ENCODE measurements at regions not wholly inside any gene's neighbourhood (a gene's known extent, or its start where the extent isn't known, plus 50 kb on each side); places are given as distances from the start of the nearest gene placed in this dataset.

GRCh38 chr11:81174646-81175330 is 1558.9 kb downstream of the FAM181B start:
- Histone ChIP-seq H3K56ac (ENCODE audit: insufficient read length, low read depth, low read length) (no peak overlapping the region), H3K9ac (ENCODE audit: extremely low read depth, insufficient read length, low read length) (no peak overlapping the region), H4K5ac (ENCODE audit: insufficient read length, low read depth, low read length) (no peak overlapping the region), H4K91ac (ENCODE audit: insufficient read length, low read depth, low read length) (no peak overlapping the region), H2BK5ac (ENCODE audit: insufficient read length, low read length) (no peak overlapping the region), H3K4me1 (ENCODE audit: insufficient read depth, low read length) (no peaks in the 10 kb centered on the region), H3K4ac (ENCODE audit: low read depth, low read length) (no peak overlapping the region), H3K27ac (ENCODE audit: insufficient read length, low read depth, low read length) (no peak overlapping the region), H2AFZ (ENCODE audit: low read length) (no peak overlapping the region), H2BK15ac (ENCODE audit: low read depth, low read length) (no peak overlapping the region), H3K23ac (ENCODE audit: insufficient read length, low read depth, low read length) (no peak overlapping the region), H3K9me3 (ENCODE audit: control insufficient read depth, low read depth, low read length) (no peaks in the 10 kb centered on the region), H2BK120ac (ENCODE audit: low read depth, low read length, poor library complexity, severe bottlenecking) (no peak overlapping the region), H3K23me2 (ENCODE audit: insufficient read length, low read depth, low read length, poor library complexity, severe bottlenecking) (no peaks in the 10 kb centered on the region), H3K14ac (ENCODE audit: insufficient read depth, low read length) (no peak overlapping the region), H2AK5ac (ENCODE audit: insufficient read length, low read length) (no peak overlapping the region), H3K79me2 (ENCODE audit: insufficient read depth, low read length) (no peaks in the 10 kb centered on the region), H3K18ac (ENCODE audit: insufficient read length, low read depth, low read length) (no peak overlapping the region), H2BK20ac (ENCODE audit: low read depth, low read length, poor library complexity, severe bottlenecking) (no peak overlapping the region), H3K4me2 (ENCODE audit: insufficient read depth, insufficient read length, low read length) (no peak overlapping the region), H3K27me3 (ENCODE audit: insufficient read depth, low read length) (no peaks in the 10 kb centered on the region), H4K20me1 (ENCODE audit: control insufficient read depth, insufficient read depth, insufficient read length) (no peaks in the 10 kb centered on the region), H3K79me1 (ENCODE audit: insufficient read depth, low read depth, low read length, poor library complexity, severe bottlenecking) (no peaks in the 10 kb centered on the region), H4K8ac (replicated peaks; ENCODE audit: insufficient read length, low read depth, low read length) (no peak overlapping the region), H3T11ph (ENCODE audit: low read length) (no peak overlapping the region), H2BK12ac (ENCODE audit: insufficient read length, low read depth, low read length) (no peak overlapping the region)
- Mint-ChIP-seq H3K4me1 (no peaks in the 10 kb centered on the region), H3K9me3 (no peaks in the 10 kb centered on the region; a peak in 1 of 5 replicates), H3K27me3 (ENCODE audit: low read depth) (no peaks in the 10 kb centered on the region; the same call in 1 of the 2 replicates), H3K27ac (no peak overlapping the region), H3K4me3 (no peak overlapping the region), H3K36me3 (ENCODE audit: insufficient read depth in 1 of 3, low read depth in 3 of 3) (no peaks in the 10 kb centered on the region; a peak in 1 of 7 replicates)
- no peak for DNase-seq
- TF ChIP-seq CTCF (conservative IDR thresholded peaks at IDR 0.05): no peak
- WGBS (ENCODE audit: extremely low coverage, insufficient read length, low lambda C conversion rate): no CpG with 5 or more reads among the region's 3 CpGs

All from H9 (cell line).